C4-2B (cell line): ENCODE measurements at regions not wholly inside any gene's neighbourhood (a gene's known extent, or its start where the extent isn't known, plus 50 kb on each side); places are given as distances from the start of the nearest gene placed in this dataset.
"Not testable (repeated sequence)": the region's sequence is repeated elsewhere in the genome, so short reads cannot be mapped to it uniquely, and the experiment has no call there.

Experiments used
- H3K27ac ChIP-seq: fragments of 450-650 bp; 2 replicates; pipeline ENCODE4 v1.5.1; 2017
- CTCF ChIP-seq: fragments of 450-650 bp; conservative IDR thresholded peaks from 2 replicates; pipeline ENCODE4 v1.5.1; 2017; ENCODE audit warnings: mild to moderate bottlenecking
- ZFX ChIP-seq: fragments of 450-650 bp; IDR thresholded peaks from 2 replicates; pipeline ENCODE4 v1.6.1; 2017

DNA sequence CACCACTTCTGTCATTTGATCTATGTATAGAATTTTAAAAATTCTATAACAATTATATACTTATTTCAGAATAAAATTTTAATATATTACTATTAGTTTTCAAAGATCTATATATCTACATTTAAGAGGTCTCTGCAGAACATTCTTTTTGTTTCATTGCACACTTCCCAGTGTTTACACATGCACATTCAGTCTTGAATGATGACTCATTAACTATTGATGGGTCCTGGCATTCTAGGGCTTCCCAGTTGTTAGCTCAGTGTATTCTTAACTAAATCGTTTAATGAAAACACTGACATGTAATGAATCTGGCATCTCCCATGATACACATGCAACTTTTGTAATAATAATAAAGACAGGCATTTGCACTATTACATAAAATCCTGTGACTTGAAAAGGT, 324.6 kb downstream of the KLF12 start:
- no peak for TF ChIP-seq ZFX
- TF ChIP-seq CTCF = no peak
- H3K27ac ChIP-seq = no peak overlapping the region

DNA sequence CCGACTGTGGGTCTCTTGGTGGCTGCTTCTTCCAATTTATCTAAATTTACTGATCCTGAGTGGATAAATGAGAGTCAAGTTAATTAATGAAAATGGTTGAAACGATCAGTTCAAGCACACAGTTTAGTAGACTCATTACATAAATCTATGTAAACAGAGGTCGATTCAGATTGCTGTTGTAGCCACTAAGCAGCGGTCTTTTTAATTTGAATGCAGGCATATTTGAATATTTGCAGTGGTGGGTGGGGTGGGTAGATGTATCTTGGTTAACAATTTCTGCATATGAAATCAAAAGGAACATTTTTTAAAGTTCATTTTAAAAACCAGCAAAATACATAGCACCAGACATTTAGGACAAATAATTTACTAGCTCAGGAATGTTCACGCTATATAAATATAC, 325.9 kb downstream of the KLF12 start:
- H3K27ac ChIP-seq = no peak overlapping the region
- TF ChIP-seq CTCF (no peak), ZFX (no peak)

DNA sequence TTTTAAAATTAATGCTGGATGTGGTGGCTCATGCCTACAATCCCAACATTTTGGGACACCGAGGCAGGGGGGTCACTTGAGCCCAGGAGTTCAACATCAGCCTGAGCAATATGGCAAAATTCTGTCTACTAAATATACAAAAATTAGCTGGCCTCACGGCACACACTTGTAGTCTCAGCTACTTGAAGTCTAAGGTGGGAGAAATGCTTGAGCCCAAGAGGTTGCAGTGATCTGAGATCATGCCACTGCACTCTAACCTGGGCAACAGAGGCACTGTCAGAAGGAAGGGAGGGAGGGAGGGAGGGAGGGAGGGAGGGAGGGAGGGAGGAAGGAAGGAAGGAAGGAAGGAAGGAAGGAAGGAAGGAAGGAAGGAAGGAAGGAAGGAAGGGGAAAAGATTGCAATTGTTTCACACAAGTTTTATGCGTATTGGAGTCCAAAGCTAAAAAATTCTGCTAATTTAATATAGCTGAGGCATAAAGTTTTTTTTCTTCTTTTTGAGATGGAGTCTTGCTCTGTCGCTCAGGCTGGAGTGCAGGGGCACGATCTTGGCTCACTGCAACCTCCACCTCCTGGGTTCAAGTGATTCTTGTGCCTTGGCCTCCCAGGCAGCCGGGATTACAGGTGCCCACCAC, 328.8 kb downstream of the KLF12 start:
- not testable (repeated sequence) for H3K27ac ChIP-seq

GRCh38 chr13:73803997-73804396, 330.2 kb downstream of the KLF12 start:
- no peak for TF ChIP-seq ZFX
- no peak for TF ChIP-seq CTCF
- no peak overlapping the region for H3K27ac ChIP-seq

GRCh38 chr13:73800011-73800410, 334.2 kb downstream of the KLF12 start:
- no peak overlapping the region for H3K27ac ChIP-seq
- TF ChIP-seq ZFX (no peak), CTCF (no peak)

- TF ChIP-seq CTCF = no peak
- no peak for TF ChIP-seq ZFX
These were observed 339.4 kb downstream of the KLF12 start for GRCh38 chr13:73794755-73795154.

GRCh38 chr13:73793361-73793760, 340.8 kb downstream of the KLF12 start:
- no peak overlapping the region for H3K27ac ChIP-seq
- TF ChIP-seq CTCF (no peak), ZFX (no peak)

More at GRCh38 chr13:73794755-73795154, 339.4 kb downstream of the KLF12 start:
- no peak overlapping the region for H3K27ac ChIP-seq

GRCh38 chr13:73792796-73793195, 341.4 kb downstream of the KLF12 start:
- TF ChIP-seq CTCF = no peak
- TF ChIP-seq ZFX = no peak
- no peak overlapping the region for H3K27ac ChIP-seq
